ENCODE measurements at regions not wholly inside any gene's neighbourhood (a gene's known extent, or its start where the extent isn't known, plus 50 kb on each side); places are given as distances from the start of the nearest gene placed in this dataset.

- TF ChIP-seq, protein P1, sequence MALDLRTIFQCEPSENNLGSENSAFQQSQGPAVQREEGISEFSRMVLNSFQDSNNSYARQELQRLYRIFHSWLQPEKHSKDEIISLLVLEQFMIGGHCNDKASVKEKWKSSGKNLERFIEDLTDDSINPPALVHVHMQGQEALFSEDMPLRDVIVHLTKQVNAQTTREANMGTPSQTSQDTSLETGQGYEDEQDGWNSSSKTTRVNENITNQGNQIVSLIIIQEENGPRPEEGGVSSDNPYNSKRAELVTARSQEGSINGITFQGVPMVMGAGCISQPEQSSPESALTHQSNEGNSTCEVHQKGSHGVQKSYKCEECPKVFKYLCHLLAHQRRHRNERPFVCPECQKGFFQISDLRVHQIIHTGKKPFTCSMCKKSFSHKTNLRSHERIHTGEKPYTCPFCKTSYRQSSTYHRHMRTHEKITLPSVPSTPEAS (tag by site-specific recombination; IDR thresholded peaks at IDR 0.05) = no peak
- no peak for TF ChIP-seq ZNF140 (tag by site-specific recombination; IDR thresholded peaks at IDR 0.05)
Measured at GRCh38 chr12:116390401-116391335, 113.2 kb upstream of the MED13L start (continued).

DNA sequence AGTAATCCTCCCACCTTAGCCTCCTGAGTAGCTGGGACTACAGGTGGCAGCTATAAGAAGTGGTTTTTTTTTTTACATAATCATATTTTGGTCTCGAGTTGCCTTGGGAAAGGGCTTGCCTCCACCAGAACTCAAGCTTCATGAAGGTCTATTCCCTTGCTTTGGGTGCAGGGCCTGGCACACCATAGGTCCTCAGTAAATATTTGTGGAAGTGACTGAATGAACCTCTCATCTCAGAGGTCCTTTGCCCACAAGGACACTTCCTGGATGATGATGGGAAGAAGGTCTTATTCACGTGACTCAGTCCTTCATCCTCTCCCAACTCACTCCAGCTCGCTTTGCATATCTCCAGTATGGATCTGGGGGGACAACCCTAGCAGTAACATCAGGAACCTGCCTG, 114.0 kb upstream of the MED13L start:
- TF ChIP-seq ZNF629 (tag by site-specific recombination; IDR thresholded peaks at IDR 0.05) (no peak), ATF2 (tag by site-specific recombination; IDR thresholded peaks at IDR 0.05; ENCODE audit: low read depth) (no peak), ZNF37A (tag by site-specific recombination; IDR thresholded peaks at IDR 0.05) (no peak), PRDM2 (tag by site-specific recombination; IDR thresholded peaks at IDR 0.05; ENCODE audit: borderline replicate concordance) (no peak), ZNF248 (tag by site-specific recombination; IDR thresholded peaks at IDR 0.05) (no peak), ZBTB10 (tag by site-specific recombination; IDR thresholded peaks at IDR 0.05) (no peak), ZFP69B (tag by site-specific recombination; IDR thresholded peaks at IDR 0.05) (no peak), BCL11A (tag by site-specific recombination; IDR thresholded peaks at IDR 0.05; ENCODE audit: low read depth) (no peak), KLF7 (tag by site-specific recombination; IDR thresholded peaks at IDR 0.05; ENCODE audit: borderline replicate concordance) (no peak), ZNF791 (tag by site-specific recombination; IDR thresholded peaks at IDR 0.05) (no peak), ZBTB17 (tag by site-specific recombination; IDR thresholded peaks at IDR 0.05) (no peak), ZNF585B (tag by site-specific recombination; IDR thresholded peaks at IDR 0.05) (no peak), ZNF391 (tag by site-specific recombination; IDR thresholded peaks at IDR 0.05; ENCODE audit: borderline replicate concordance, low read depth) (no peak), ZNF514 (tag by site-specific recombination; IDR thresholded peaks at IDR 0.05) (no peak), ZNF341 (tag by site-specific recombination; IDR thresholded peaks at IDR 0.05; ENCODE audit: low read depth) (no peak), YY2 (tag by site-specific recombination; IDR thresholded peaks at IDR 0.05) (no peak), GLI2 (tag by site-specific recombination; IDR thresholded peaks at IDR 0.05; ENCODE audit: borderline replicate concordance, low read depth) (no peak), ZNF302 (tag by site-specific recombination; IDR thresholded peaks at IDR 0.05; ENCODE audit: low read depth) (no peak)
- TF ChIP-seq, protein P1 (tag by site-specific recombination; IDR thresholded peaks at IDR 0.05) = no peak
- Histone ChIP-seq H3K9me3 (ENCODE audit: control insufficient read depth, insufficient read depth, low read depth, low read length) (no peaks in the 10 kb centered on the region), H3K4me1 (ENCODE audit: control insufficient read depth, insufficient read depth, low read length) (no peaks in the 10 kb centered on the region), H3K27ac (ENCODE audit: extremely low read depth, low read depth, low read length) (no peak overlapping the region), H3K4me3 (ENCODE audit: low read depth, low read length) (no peak overlapping the region), H3K36me3 (ENCODE audit: control insufficient read depth in 2 of 2, insufficient read depth in 1 of 2, low read length in 2 of 2) (no peaks in the 10 kb centered on the region)
- POLR2A ChIA-PET = no interaction called here
- CTCF ChIA-PET = interaction anchor here (0.6 kb wide), 1 partner anchor 318 kb away, joined by 3 read pairs; no protein-coding TSS in a partner anchor
